M059J (cell line): ENCODE measurements at regions not wholly inside any gene's neighbourhood (a gene's known extent, or its start where the extent isn't known, plus 50 kb on each side); places are given as distances from the start of the nearest gene placed in this dataset.

Experiments
- DNase-seq: peaks from one replicate; pipeline ENCODE4 v3.0.0-alpha.2; 2012; ENCODE audit warnings: low read depth

DNA sequence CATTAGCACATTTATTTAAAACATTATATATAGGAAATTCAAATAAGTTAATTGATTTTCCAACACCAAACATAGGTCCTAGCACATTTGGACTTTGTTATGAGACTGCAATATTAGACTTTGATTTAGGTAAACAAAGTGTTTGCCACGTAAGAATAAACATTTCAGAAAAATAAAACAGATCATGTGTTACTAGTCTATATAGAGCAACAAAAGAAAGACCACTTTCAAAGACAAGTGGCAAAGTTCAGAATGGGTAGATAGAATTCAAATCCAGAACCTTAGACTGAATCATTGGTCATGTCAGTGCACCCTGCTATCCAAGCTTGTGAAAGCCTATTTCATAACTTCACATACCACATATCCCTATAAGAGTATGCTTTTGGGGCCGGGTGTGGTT lies 66.7 kb upstream of the PRR20A start:
- DNase-seq = no peak

DNA sequence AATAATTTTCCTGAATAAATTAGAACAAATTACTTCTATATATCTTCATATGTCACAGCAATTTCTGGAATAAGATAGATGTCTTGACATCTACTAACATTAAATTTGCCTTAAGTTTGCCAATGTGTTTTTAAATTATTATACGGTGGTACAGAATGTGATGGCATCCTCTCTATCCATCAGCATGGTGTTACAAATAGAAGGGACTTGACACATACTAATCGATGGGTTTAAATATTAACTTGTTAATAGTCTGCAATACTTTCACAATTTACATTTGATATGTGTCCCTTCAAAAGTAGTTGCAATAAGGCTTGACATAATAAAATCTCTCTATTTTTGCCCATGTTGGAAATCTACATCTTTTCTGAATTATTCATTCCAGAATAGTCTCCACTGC lies 65.1 kb upstream of the PRR20A start:
- no peak for DNase-seq

DNA sequence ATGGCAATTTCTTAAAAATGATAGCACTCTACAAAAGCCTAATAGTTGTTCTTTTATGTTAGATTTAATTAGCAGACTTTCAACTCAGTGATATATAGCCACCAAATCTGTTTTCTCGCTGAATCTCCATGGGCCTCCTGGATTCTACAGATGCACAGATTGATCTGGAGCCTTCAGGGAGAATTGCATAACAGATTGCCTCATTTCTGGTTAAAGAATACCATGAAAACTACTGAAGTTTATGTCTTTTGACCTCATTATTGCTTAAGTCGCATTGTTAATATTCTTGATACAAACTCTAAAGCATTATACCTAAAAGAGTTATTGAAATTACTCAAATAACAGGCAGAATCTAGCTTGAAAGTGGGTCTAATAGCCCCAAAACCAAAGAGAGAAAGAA lies 53.7 kb upstream of the PRR20A start:
- DNase-seq = no peak
